Medulla oblongata (tissue), 1 donor: ENCODE measurements at regions not wholly inside any gene's neighbourhood (a gene's known extent, or its start where the extent isn't known, plus 50 kb on each side); places are given as distances from the start of the nearest gene placed in this dataset.

ENCODE experiments used
- DNase-seq: peaks from one replicate; pipeline ENCODE4 v3.0.0-alpha.2; 2015; ENCODE audit errors: extremely low spot score

DNA sequence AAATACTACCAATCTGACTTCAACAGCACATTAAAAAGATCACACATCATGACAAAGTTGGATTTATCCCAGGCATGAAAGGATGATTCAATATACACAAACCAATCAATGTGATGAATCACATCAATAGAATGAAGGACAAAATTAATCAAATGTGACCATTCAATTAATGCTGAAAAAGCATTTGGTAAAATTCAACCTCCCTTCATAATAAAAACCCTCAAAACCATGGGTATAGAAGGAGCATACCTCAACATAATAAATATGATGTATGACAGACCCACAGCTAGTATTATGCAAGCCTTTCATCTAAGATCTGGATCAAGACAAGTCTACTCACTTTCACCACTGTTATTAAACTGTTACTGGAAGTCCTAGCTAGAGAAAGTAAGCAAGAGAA is 921.7 kb upstream of the RAG2 start:
- no peak for DNase-seq

DNA sequence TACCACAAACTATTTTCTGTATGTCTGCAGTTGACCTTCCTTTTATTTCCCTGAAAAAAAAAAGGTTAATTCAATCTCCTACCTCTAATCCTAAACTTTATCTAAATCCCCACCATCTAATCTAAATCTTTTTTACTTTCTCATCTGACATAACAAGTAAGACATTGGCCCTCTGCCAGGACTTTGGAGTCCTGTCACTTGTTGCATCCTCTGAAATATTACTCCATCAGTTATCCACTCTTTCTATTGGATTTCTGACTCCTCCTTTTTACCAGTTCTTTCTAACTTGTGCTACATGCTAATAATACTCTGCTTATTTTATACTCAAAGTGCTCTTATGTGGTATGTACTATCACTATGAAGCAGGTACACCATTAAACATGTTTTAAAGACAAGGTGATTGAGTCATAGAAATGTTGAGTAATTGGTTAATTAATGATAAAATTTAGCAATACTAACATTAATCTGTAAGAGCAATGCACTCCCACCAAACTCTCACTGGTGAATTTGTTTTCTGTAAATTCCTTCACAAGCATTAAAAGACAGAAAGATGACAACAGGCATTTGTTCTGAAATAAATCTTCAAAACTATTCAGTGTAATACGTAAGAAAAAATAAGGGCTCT is 914.2 kb upstream of the RAG2 start:
- no peak for DNase-seq

DNA sequence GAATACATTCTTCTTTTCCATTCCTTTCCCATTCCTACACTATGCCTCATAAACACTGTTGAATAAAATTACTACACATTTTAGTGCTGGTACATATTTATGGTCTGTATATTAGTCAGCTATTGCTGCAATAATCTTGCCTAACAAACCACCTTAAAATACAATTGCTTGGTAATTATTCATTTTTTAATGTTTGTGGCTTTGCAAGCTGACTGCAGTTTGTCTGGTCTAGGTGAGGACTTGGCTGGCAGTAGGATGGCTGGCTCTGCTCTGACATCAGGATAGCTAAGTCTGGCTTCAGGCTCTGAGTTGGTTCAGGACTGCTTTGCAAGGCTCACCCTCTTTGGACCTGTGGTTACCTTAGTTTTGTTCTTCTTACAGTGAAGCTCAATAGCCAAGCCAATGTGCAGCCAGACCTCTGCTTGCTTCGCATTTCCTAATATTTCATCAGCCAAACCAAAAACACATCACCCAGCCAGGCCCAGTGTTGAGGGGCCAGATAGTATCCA is 913.4 kb upstream of the RAG2 start:
- DNase-seq, result no peak

DNA sequence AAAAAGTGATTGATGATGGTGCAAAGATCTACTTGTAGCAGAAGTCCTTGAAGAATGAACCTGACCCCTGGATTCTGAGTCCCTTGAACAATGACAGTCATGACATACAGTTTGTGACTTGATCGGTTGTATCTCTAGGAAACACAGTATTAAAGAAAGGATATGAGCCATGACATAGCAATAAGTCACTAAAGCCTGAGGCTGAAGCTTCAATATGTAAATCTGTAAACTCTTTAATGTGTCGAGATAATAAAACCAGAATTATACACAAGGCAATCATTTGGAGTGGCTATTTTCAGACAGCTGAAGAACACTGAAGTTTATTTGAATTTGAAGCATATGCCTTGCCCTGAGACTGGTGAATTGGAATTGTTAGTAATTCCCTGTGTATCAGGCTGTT is 911.5 kb upstream of the RAG2 start:
- no peak for DNase-seq

DNA sequence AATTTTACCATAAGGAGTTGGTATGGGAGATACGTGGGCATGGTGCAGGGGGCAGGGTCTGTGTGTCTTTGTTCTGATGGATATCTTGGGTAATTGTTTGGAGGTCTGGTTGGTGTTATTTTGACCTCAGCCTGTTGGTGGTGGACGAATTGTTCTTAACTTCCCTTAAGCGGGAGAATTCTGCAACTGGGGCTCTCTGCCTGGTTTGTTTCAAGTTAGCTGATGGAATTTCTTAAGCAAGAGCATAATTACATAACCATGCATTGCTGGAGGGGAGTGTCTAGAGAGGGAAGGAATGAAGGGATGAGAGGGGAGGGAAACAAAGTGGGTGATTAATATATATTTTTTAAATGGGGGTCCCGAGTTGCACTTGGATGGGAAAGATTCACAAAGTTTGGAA is 908.5 kb upstream of the RAG2 start:
- DNase-seq, result no peak

DNA sequence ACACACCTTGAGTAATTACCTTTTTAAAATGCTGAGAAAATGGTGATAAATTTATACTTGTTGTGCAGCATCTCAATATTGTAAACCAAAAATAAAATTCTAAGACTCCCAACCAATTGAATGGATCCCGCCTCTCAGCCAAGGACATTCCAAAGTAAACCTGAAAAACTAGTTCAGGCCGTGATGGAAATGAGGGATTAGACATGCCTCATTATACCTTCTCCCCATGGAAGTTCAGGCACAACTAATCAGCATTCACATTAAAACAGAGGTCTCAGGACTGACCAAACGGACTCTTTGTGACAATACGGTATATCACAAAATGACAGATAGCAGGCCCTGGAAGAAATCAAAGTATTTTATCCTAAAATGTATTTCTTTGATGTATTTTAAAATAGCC is 907.4 kb upstream of the RAG2 start:
- DNase-seq, result no peak

DNA sequence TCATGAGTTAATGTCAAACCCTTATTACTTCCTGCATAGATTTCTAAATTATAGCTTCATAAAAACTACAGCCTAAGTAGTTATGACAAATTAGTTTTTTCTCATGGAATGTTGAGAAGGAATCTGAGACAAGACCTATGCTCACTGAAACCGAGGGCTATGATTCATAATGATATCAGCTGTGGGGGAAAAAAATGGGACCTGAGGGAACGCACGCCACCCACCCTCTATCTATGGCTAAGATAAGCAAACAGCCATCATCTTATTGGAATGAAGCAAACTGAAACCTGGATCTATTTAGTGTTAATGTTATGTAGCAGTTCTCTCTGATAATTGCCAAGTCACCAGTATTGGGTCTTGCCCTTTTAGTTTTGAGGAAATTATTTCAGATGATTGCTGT is 906.9 kb upstream of the RAG2 start:
- no peak for DNase-seq

DNA sequence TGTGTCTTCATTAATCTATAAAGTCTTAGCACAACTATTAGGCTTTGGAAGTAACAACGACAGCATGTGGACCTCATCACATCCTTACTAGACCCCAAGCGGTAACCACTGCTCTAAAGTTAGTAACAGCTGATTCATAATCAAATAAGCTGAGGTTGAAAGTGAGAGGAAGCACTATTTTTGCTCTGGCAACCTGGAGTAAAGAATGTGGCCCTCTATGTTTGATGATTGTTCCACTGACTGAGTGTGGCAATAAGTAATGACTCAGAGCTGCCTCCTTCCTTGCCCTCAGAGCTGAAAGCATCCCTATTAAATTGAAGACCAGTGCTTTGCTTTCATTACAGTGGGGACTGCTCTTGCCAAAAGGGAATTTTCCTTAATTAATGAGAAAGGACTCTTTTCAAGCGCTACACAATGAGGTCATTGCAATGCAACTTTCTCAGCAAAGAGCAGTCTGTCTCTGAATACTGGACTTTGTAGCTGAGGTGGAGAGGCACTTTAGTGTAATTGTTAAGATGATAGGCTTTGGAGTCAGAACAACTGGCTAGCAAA is 906.1 kb upstream of the RAG2 start:
- DNase-seq, result peak; percentile 54

DNA sequence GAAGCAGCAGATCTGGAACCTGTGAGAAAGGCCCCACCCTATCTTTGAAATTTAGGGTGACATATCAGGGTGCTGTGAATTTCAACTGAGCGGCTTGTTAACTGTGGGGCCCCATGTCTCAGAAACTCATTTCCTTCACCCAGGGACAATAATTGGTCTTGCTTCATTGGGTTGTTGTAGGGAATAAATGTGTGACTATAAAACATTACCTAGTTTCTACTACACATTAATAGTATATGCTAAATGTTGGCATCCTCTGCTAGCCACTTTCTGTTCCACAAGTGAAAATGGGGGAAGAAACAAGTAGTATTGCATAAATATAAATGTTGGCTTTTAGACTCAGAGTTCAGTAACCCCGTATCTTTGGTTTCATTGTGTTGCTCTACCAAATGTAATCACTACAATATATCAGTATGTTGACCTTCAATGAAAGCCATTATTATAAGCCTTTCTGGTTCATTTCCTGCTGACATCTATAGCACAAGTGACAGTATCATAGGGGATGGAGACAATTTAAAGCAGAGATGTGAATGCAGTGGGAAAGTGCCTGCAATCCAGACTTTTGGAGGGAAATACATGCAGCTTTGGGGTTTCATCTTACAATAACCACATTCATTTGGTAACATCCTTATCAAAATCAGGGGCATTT is 905.5 kb upstream of the RAG2 start:
- no peak for DNase-seq

DNA sequence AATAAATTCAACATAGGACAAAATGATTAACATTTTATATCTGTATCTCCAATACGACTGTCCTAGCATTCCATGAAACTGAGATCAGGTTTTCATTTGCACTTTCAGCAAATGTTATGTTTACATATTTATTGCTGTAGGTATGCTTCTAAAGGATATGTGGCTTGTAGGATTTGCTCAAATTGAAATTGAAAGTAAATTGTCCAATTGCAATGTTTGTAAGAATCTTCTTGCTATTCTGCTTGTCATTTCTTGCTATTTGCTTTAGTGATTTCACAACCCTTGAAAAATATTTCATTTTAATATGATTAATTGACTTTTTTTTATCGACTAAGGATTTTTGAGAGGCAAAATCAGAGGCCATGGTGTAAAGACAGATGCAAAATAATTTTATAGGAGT is 904.2 kb upstream of the RAG2 start:
- no peak for DNase-seq

DNA sequence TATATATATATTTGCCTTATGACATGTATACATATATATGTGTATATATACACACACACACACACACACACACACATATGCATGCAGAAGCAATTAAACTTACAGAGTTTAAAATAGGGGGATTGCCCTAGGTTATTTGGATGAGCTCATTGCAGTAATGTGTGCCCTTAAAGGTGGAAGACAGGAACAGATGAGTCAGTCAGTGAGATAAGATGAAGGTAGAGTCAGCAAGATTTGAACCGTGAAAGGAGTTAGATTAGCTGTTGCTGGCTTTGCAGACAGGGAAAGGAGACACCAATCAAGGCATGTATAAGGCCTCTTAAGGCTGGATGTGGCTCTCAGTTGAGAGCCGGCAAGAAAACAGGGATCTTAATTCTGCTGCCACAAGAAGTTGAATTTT is 902.4 kb upstream of the RAG2 start:
- no peak for DNase-seq

DNA sequence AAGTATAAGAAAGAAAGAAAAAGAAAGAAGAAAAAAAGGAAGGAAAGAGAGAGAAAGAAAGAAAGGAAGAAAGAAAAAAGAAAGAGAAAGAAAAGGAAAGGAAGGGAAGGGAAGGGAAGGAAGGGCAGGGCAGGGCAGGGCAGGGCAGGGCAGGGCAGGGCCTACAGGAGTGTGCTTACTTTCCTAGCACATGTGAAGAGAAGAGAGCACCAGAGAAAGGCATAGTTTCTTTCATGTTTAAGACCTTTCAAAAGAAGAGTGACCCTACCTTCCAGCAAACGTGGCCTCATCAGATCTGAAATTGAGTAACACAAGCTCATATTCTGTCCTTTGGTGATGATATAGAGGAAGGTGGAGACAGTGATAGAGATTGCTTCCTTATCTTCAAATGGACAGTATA is 899.3 kb upstream of the RAG2 start:
- DNase-seq, result no peak

DNA sequence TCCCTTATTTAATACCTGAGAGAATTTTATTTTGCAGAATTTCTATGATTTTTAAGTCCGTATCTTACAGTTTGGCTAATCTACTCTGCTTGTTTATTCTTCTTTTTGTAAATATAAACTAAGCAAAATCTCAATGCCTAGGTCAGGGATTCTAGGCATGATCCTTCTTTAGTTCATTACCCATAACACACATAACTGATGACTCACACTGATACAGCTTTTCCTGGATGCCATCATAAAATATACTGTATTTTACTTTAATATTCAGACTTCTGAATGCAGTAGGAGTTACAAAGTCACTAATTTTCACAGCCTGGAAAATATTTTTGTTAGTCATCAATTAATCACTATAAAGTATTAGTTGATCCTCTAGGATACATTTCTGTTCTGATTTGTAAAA is 898.2 kb upstream of the RAG2 start:
- no peak for DNase-seq

DNA sequence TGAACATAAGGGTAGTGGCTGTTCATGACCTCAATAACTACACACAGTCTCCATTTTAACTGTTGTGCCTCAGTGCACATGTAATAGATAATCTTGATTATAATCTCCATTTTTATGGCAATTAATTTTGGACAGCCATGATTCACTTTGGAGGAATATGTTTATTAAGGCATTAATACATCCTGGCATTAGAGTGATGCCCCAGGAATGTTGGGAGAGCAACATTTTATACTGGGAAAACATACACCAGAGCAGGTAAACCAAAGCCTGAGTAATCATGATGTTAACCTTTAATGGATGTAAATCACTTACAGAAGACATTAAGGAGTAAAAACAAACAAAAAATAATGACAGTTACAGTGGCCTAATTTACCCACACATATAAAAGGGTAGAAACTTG is 886.3 kb upstream of the RAG2 start:
- DNase-seq, result no peak

DNA sequence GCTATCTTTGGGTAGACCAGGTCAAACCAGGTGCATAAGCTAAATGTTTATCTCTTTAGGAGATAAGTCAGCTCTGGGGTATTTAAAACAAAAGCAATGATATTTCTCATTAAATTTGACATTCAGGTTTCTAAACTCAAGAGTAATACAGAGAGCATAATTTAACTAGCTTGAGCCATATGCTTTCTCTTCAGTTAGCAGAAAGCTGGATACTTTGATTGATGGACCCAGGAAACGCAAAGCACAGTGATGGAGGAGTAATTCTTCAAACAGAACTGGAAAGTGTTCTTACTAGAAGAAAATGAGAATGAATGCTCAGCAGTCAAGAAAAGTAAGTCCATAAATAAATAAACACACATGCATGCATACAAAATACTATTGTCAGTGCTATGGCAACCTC is 885.7 kb upstream of the RAG2 start:
- DNase-seq, result no peak

DNA sequence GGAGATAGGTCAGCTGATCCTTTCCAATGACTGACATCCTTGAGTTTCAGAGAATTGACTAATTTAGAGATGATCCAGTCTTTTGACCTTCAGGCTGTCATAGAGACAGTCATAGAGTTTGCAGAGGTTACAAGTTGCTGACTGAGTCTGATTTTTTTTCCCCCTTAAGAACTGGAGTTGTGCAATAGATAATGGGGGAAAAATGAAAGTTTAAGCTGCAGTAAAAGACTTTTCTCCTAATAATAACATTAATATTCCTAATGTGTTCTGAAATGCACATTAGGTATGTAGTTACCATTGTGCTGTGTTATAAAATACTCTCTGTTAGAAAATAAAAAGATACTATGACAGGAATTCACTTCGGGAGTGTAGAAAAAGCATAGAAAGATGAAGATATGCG is 876.9 kb upstream of the RAG2 start:
- no peak for DNase-seq

DNA sequence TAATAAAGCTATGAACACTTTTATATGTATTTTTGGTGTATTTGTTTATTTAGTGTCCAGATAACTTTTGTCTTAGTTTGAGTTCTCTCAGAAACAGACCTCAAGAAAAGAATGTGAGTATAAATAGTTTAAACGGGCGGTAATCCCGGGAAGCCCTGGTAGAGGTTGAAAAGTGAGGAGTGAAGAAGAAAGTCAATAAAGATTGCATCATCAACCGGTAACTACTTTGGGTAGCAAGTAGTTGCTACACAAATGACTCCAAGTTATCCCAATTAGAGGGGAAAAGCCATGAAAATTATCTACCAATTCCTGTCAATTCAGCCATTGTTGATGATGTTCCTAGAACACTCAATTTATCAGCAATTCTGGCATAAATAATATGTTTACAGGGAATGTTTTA is 870.3 kb upstream of the RAG2 start:
- DNase-seq, result no peak

DNA sequence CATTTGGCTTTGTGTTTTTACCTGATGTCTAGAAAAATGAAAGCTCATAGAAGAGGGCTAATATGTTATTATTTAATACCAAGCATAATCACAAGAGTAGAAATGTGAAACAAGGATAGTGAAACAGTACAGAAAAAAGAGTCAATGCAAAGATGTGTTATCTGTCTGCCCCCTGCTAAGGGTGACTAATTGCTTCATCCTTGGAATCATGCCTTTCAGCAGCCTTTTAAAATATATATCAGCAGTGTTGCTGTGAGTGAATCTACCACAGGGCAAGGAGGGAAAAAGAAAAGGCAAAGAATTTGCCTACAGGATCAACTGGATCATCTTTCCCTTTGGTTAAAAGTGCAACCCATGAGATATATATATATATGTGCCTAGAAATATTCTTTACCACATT is 867.2 kb upstream of the RAG2 start:
- DNase-seq, result no peak

DNA sequence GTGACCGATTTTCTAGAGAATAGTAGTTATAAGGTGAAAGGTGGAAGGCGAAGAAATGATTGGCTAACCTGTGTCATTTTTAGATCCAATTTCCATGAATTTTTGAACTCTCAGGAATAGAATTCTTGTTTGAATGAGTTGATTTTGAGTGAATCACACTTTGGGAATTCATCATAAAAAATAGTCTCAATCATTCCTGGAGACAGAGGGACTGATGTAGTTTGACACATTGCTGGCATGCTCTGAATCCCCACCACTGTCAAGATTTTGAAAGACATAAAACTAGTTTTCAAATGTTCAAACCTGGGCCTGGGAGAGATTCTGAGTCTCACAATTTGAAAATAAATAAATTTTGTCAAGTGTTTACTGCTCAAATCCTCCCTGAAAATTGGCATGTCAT is 861.4 kb upstream of the RAG2 start:
- DNase-seq, result no peak

DNA sequence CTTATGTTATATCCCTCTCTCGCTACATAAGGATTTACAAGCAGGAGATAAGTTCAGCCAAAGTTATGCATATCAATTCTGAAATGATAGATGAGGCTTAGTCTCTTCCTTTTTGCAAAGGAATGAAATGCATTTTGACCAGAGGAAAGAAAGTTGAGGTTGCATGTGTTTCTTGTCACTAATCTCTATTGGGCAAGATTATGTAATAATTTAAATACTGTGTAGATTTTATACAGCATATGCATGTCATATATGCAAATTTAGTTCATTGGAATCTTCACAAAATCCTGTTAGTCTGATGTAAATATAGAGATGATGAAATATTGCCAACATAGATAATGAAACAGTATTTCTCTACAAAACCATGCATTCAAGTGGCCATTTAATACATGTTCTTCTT is 858.7 kb upstream of the RAG2 start:
- no peak for DNase-seq

DNA sequence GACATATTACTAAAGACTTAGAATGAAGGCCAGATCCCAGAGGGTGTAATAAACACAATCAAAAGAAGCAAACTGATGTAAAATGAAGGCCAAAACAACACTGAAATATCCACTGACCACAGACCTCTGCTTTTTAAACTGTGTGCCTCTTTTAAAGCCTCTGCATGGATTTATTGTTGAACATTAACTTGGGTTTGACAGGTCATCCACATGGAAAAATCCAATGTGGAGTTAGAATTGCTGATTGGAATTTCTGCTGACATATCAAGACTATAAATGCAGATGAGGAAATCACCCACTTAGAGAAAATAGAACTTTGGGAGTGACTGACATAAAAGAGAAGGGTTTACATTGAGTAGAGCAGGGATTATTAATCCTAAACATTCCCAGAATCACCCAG is 853.9 kb upstream of the RAG2 start:
- no peak for DNase-seq

DNA sequence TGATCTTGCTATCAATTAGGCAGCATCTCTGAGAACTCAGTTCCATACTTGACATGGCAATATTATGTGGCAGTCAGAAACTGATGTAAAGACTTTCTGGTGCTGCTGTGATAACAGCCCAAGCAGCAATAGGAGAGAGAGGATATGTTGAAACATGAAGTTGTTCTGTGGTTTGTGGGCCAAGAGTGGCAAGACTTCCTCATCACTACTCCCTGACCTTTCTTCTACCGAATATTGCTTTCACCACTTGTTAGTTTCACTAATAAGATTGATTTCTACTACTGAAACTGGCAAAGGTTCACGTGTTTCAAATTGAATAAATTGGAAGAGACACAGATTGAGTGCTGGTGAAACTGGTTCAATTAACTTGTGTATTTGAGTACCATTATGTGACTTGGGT is 852.6 kb upstream of the RAG2 start:
- no peak for DNase-seq

DNA sequence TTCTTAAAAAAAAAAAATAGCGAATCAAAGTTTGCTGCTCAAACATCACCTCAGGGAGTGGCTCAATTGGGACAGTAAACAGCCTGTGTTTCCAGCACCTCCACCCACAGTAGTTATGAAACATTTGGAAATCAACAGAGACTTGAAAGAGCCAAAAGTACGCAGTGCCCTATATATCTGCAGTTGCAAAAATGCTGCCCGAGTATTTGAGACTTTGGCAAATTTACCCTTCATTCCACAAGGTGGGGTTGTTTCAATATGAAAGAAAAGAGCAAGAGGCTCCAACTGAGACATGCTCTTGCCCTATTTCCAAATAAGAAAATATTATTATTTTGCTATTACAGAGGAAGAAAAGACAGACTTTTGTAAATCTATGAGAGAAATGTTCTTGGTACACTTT is 851.1 kb upstream of the RAG2 start:
- peak; percentile 48 for DNase-seq

DNA sequence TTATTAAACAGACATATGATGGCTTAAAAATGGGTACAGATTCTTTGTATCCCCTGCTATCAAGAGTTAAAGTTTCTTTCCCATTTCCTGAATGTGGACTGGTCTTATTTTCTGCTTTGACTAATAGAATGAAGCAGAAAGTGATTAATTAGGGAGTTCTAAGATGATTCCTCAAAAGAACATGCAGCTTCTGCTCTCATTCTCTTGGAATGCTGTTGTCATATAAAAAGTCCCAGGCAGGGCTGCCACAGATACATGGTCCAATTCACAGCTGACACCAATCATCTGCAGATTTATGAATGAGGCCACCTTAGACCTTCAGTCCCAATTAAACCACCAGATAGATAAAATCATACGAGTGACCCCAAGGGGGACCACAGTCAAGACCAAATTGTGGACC is 844.5 kb upstream of the RAG2 start:
- DNase-seq, result no peak
